ENCODE measurements at regions not wholly inside any gene's neighbourhood (a gene's known extent, or its start where the extent isn't known, plus 50 kb on each side); places are given as distances from the start of the nearest gene placed in this dataset.
A peak's percentile ranks its signal among the peaks of the same experiment; 100 is the strongest.

DNA sequence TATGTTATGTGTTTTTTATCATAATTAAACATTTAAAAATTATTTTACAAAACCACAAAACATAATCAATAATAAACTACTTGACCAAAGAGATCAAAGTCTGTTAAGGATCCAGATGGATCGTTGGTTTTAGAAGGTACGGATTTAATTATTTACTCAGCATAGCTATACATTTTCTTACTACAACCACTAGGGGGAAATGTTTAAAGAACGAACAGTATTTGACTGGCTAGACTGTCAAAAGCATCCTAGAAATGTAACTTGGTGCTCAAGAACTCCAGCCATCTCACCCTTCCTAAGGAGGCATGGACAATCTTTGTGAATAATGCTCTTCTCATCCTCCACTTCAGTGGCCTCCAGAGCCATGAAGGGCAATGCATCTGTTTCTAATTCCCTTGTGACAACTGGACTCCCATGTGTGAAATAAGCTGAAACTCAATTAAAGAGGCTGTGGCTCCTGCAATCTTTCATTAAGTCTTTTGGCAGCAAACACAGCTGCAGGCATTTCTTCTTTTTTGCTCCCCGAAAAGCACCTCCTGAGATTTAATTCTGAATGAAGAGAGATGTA lies 94.7 kb upstream of the TUSC7 start:
- TF ChIP-seq, protein P1, sequence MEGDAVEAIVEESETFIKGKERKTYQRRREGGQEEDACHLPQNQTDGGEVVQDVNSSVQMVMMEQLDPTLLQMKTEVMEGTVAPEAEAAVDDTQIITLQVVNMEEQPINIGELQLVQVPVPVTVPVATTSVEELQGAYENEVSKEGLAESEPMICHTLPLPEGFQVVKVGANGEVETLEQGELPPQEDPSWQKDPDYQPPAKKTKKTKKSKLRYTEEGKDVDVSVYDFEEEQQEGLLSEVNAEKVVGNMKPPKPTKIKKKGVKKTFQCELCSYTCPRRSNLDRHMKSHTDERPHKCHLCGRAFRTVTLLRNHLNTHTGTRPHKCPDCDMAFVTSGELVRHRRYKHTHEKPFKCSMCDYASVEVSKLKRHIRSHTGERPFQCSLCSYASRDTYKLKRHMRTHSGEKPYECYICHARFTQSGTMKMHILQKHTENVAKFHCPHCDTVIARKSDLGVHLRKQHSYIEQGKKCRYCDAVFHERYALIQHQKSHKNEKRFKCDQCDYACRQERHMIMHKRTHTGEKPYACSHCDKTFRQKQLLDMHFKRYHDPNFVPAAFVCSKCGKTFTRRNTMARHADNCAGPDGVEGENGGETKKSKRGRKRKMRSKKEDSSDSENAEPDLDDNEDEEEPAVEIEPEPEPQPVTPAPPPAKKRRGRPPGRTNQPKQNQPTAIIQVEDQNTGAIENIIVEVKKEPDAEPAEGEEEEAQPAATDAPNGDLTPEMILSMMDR (IDR thresholded peaks at IDR 0.05), result peak in 1 of 5 experiments; percentile 7
- no peak for TF ChIP-seq EP300 (IDR thresholded peaks at IDR 0.05)
- TF ChIP-seq POLR2A (IDR thresholded peaks at IDR 0.05), result no peak
